ENCODE measurements at regions not wholly inside any gene's neighbourhood (a gene's known extent, or its start where the extent isn't known, plus 50 kb on each side); places are given as distances from the start of the nearest gene placed in this dataset.

DNA sequence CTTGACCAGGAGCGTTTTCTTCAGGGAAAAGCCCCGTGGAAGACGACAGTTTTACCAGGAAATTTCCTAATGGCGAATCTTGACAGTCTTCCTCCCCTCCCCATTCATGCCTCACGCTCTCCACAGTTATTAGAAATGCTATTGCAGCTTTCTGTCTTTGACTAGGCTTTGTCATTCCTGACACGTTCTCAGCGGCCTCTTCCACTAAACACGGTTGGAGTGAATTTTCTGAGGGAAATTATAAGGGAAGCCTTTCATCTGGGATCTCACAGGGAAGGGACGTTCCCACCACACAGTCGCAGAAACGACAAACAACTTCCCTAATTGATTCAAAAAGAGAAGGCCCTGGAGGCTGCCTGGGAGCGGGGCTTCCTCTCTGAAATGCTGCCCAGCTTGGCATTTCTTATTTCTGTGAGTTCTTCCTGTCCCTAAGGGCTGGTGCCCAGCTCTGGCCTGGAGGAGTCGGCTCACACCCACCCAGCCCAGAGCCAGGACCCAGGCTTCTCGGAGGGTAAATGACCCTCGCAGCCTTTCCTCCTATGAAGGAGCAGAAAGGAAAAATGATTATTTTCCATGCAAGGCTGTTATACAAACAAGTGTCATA is 57.1 kb upstream of the PPP1R26 start:
- H3K4me2 ChIP-seq: no peak overlapping the region

DNA sequence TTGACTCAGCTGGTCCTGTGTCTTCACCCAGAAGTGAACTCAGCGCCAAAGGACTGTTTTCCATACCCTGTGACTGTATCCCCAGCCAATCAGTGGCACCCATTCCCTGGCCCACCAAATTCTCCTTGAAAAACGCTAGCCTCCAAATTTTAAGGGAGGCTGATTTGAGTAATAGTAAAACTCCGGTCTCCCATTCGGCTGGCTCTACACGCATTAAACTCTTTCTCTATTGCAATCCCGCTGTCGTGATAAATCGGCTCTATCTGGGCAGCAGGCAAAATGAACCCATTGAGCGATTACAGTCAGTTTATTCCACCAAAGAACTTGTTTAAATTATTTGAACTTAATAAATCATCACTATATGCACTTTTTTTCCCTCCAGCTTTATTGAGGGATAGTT is 55.9 kb upstream of the PPP1R26 start:
- no peaks in the 10 kb centered on the region for H3K36me3 ChIP-seq (ENCODE audit: insufficient read depth)
- no peak overlapping the region for H2AFZ ChIP-seq (ENCODE audit: low read depth)
- no peak overlapping the region for H3K27ac ChIP-seq
- no peaks in the 10 kb centered on the region for H4K20me1 ChIP-seq (ENCODE audit: insufficient read depth)
- no peak overlapping the region for H3K4me2 ChIP-seq
- TF ChIP-seq, protein P1, sequence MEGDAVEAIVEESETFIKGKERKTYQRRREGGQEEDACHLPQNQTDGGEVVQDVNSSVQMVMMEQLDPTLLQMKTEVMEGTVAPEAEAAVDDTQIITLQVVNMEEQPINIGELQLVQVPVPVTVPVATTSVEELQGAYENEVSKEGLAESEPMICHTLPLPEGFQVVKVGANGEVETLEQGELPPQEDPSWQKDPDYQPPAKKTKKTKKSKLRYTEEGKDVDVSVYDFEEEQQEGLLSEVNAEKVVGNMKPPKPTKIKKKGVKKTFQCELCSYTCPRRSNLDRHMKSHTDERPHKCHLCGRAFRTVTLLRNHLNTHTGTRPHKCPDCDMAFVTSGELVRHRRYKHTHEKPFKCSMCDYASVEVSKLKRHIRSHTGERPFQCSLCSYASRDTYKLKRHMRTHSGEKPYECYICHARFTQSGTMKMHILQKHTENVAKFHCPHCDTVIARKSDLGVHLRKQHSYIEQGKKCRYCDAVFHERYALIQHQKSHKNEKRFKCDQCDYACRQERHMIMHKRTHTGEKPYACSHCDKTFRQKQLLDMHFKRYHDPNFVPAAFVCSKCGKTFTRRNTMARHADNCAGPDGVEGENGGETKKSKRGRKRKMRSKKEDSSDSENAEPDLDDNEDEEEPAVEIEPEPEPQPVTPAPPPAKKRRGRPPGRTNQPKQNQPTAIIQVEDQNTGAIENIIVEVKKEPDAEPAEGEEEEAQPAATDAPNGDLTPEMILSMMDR (conservative IDR thresholded peaks at IDR 0.05; ENCODE audit: low read depth, low read length): no peak
- peaks cover 51% of the 10 kb centered on the region for H3K27me3 ChIP-seq (ENCODE audit: insufficient read depth, low read depth)
- H3K4me1 ChIP-seq (ENCODE audit: low read depth, poor library complexity, severe bottlenecking): no peaks in the 10 kb centered on the region
- no peaks in the 10 kb centered on the region for H3K79me2 ChIP-seq (ENCODE audit: insufficient read depth, low read depth)
- no peak overlapping the region for H3K9ac ChIP-seq
- H3K4me3 ChIP-seq (IDR thresholded peaks at IDR 0.05; ENCODE audit: insufficient read depth, low read depth, low read length): no peak overlapping the region

More for the DNA sequence above, 57.1 kb upstream of the PPP1R26 start:
- Histone ChIP-seq H3K4me1 (ENCODE audit: low read depth, poor library complexity, severe bottlenecking) (no peaks in the 10 kb centered on the region), H4K20me1 (ENCODE audit: insufficient read depth) (no peaks in the 10 kb centered on the region), H2AFZ (ENCODE audit: low read depth) (no peak overlapping the region), H3K36me3 (ENCODE audit: insufficient read depth) (no peaks in the 10 kb centered on the region), H3K27me3 (ENCODE audit: insufficient read depth, low read depth) (peaks cover 45% of the 10 kb centered on the region), H3K79me2 (ENCODE audit: insufficient read depth, low read depth) (no peaks in the 10 kb centered on the region), H3K9ac (no peak overlapping the region), H3K27ac (no peak overlapping the region), H3K4me3 (IDR thresholded peaks at IDR 0.05; ENCODE audit: insufficient read depth, low read depth, low read length) (no peak overlapping the region)
- TF ChIP-seq, protein P1 (conservative IDR thresholded peaks at IDR 0.05; ENCODE audit: low read depth, low read length): no peak
